Endothelial cell of umbilical vein (primary cell): ENCODE measurements at regions not wholly inside any gene's neighbourhood (a gene's known extent, or its start where the extent isn't known, plus 50 kb on each side); places are given as distances from the start of the nearest gene placed in this dataset.

Experiments
- BruUV-seq: library from RNA; stranded (reverse); fragments of 400-500 nt; replicated peaks from 2 replicates; lab custom pipeline; 2021; lab: Mats Ljungman, UMichigan
- CTCF ChIA-PET: fragments of 300-600, 350-600 bp; sonication (Branson Sonifier 250); formaldehyde crosslinking; loops from one replicate; lab custom pipeline; 2021; ENCODE audit warnings: antibody characterized with exemption, inconsistent platforms; lab: Charles Lee
- POLR2A ChIA-PET: fragments of 300-600, 350-600 bp; sonication (Branson Sonifier 250); formaldehyde crosslinking; loops from one replicate; lab custom pipeline; 2021; ENCODE audit warnings: antibody characterized with exemption, inconsistent platforms; lab: Charles Lee
- DNase-seq: peaks from one replicate; pipeline ENCODE4 v3.0.0-alpha.2; 2011; ENCODE audit warnings: low read depth, low spot score
- FAIRE-seq: peaks from 2 replicates; lab custom pipeline; 2011; peaks lifted over from hg19 to GRCh38; lab: Jason Lieb, UNC
- H2AFZ ChIP-seq: 2 replicates; pipeline ENCODE4 v1.6.0; 2012; ENCODE audit warnings: low read depth, low read length, control low read depth, inconsistent platforms
- H3K27ac ChIP-seq: 2 replicates; pipeline ENCODE4 v1.5.1; 2011; ENCODE audit warnings: low read depth, mild to moderate bottlenecking, control low read depth, low read length, moderate library complexity; ENCODE audit not compliant: insufficient read depth
- H3K27me3 ChIP-seq, 2 experiments: 2 replicates each; pipeline versions ENCODE4 v1.6.0 to v1.6.1; 2011; ENCODE audit warnings: low read length in 2 of 2, mixed read lengths in 1 of 2; ENCODE audit not compliant: control insufficient read depth in 2 of 2, insufficient read depth in 2 of 2
- H3K36me3 ChIP-seq, 2 experiments: 2 replicates in 1 of 2; 3 replicates in 1 of 2; pipeline ENCODE4 v1.5.1; 2011; ENCODE audit warnings: low read length in 2 of 2, mild to moderate bottlenecking in 1 of 2, moderate library complexity in 1 of 2; ENCODE audit not compliant: control insufficient read depth in 2 of 2, insufficient read depth in 2 of 2; ENCODE audit errors: extremely low read depth in 1 of 2
- H3K4me1 ChIP-seq: 3 replicates; pipeline ENCODE4 v1.5.1; 2011; ENCODE audit warnings: mild to moderate bottlenecking, low read length; ENCODE audit not compliant: control insufficient read depth, insufficient read depth; ENCODE audit errors: extremely low read depth
- H3K4me2 ChIP-seq: 2 replicates; pipeline ENCODE4 v1.6.1; 2011; ENCODE audit warnings: low read length, control low read depth, mixed read lengths; ENCODE audit not compliant: insufficient read depth
- H3K4me3 ChIP-seq, 3 experiments: fragments of 200-600 bp in 1 of 3; sonication (generic), shearing (Covaris generic) in 1 of 3; replicated peaks in 1 of 3; 2 replicates each; pipeline ENCODE4 v1.5.1; 2011 to 2016; ENCODE audit warnings: control low read depth in 3 of 3, low read length in 3 of 3, mild to moderate bottlenecking in 2 of 3, inconsistent platforms in 1 of 3, low read depth in 1 of 3, moderate library complexity in 1 of 3; ENCODE audit not compliant: insufficient read depth in 1 of 3
- H3K79me2 ChIP-seq: 2 replicates; pipeline ENCODE4 v1.6.0; 2012; ENCODE audit warnings: low read length, inconsistent platforms; ENCODE audit not compliant: control insufficient read depth, insufficient read depth
- H3K9ac ChIP-seq: replicated peaks from 2 replicates; pipeline ENCODE3; 2011; ENCODE audit warnings: low read length, control low read depth; ENCODE audit not compliant: insufficient read depth; ENCODE audit errors: extremely low read depth
- H3K9me1 ChIP-seq: replicated peaks from 3 replicates; pipeline ENCODE4 v1.6.0; 2011; ENCODE audit warnings: mild to moderate bottlenecking, low read length; ENCODE audit not compliant: control insufficient read depth, insufficient read depth; ENCODE audit errors: extremely low read depth
- H3K9me3 ChIP-seq: replicated peaks from 2 replicates; pipeline ENCODE4 v1.5.1; 2012; ENCODE audit warnings: low read length, inconsistent platforms; ENCODE audit not compliant: control insufficient read depth, insufficient read depth
- H4K20me1 ChIP-seq: replicated peaks from 2 replicates; pipeline ENCODE3; 2011; ENCODE audit warnings: mild to moderate bottlenecking, low read length; ENCODE audit not compliant: control insufficient read depth, insufficient read depth; ENCODE audit errors: extremely low read depth
- CTCF ChIP-seq, 2 donors: IDR thresholded peaks; 1 replicate in 1 of 2; 2 replicates in 1 of 2; pipeline ENCODE4 v1.5.1; 2011; ENCODE audit warnings: low read length in 2 of 2, mild to moderate bottlenecking in 2 of 2, moderate library complexity in 2 of 2, control low read depth in 1 of 2, inconsistent platforms in 1 of 2, low read depth in 1 of 2; ENCODE audit not compliant: insufficient read depth in 1 of 2; ENCODE audit errors: extremely low read depth in 1 of 2
- EZH2 ChIP-seq: IDR thresholded peaks from 2 replicates; pipeline ENCODE4 v1.6.1; 2012; ENCODE audit warnings: borderline replicate concordance, low read depth, mild to moderate bottlenecking, moderate library complexity, low read length, inconsistent platforms; ENCODE audit not compliant: severe bottlenecking
- FOS ChIP-seq: IDR thresholded peaks from 2 replicates; pipeline ENCODE4 v1.6.1; 2011; ENCODE audit warnings: mild to moderate bottlenecking, low read length, moderate library complexity, borderline replicate concordance; ENCODE audit not compliant: insufficient read depth
- GATA2 ChIP-seq: IDR thresholded peaks from 2 replicates; pipeline ENCODE4 v1.7.0; 2011; ENCODE audit warnings: low read depth, mild to moderate bottlenecking, moderate library complexity, mixed read lengths, low read length; ENCODE audit not compliant: insufficient read length, insufficient read depth
- JUN ChIP-seq: IDR thresholded peaks from 2 replicates; pipeline ENCODE4 v1.6.1; 2011; ENCODE audit warnings: borderline replicate concordance, low read depth; ENCODE audit not compliant: insufficient read length, insufficient read depth
- MAX ChIP-seq: IDR thresholded peaks from 2 replicates; pipeline ENCODE4 v1.6.1; 2011; ENCODE audit not compliant: insufficient read depth, insufficient read length
- MYC ChIP-seq: IDR thresholded peaks from one replicate; pipeline ENCODE4 v1.6.1; 2011; ENCODE audit warnings: mild to moderate bottlenecking, low read depth, low read length
- POLR2A ChIP-seq: IDR thresholded peaks from 2 replicates; pipeline ENCODE4 v1.6.1; 2012; ENCODE audit warnings: low read depth, mild to moderate bottlenecking, control low read depth, low read length
- POLR2AphosphoS5 ChIP-seq: IDR thresholded peaks from 2 replicates; pipeline ENCODE4 v1.6.1; 2012; ENCODE audit warnings: low read depth, mild to moderate bottlenecking, control low read depth, low read length, moderate library complexity; ENCODE audit not compliant: insufficient read depth
- dilution Hi-C: fragments of 300-500 bp; cut with MboI; formaldehyde crosslinking; loops from one replicate; pipeline ENCODE4 v1.15.0; 2019; ENCODE audit warnings: low sequenced_read_pairs; ENCODE audit not compliant: extremely low pct_ligation_motif_present
- intact Hi-C: fragments of 100-400 bp; cut with micrococcal nuclease; formaldehyde crosslinking; loops from one replicate; pipeline ENCODE4 v1.10.0; 2022

- Histone ChIP-seq H3K9ac (no peak overlapping the region), H2AFZ (no peak overlapping the region), H3K4me3 (no peak overlapping the region), H3K79me2 (no peaks in the 10 kb centered on the region), H3K4me1 (no peaks in the 10 kb centered on the region), H3K9me1 (no peaks in the 10 kb centered on the region), H3K27me3 (no peaks in the 10 kb centered on the region), H3K9me3 (no peaks in the 10 kb centered on the region), H3K4me2 (no peak overlapping the region), H4K20me1 (no peaks in the 10 kb centered on the region), H3K36me3 (no peaks in the 10 kb centered on the region), H3K27ac (no peak overlapping the region)
- DNase-seq (no peak), FAIRE-seq (no peak)
- TF ChIP-seq CTCF (IDR thresholded peaks at IDR 0.05; ENCODE audit: extremely low read depth in 1 of 2, insufficient read depth in 1 of 2, low read depth in 1 of 2, low read length in 2 of 2), result no peak
- TF ChIP-seq EZH2, result no peak
- no TSS peak for BruUV-seq
- intact Hi-C loops, result no loop called here
- dilution Hi-C loops, result no loop called here
- CTCF ChIA-PET, result no interaction called here
- POLR2A ChIA-PET, result no interaction called here
Observed at GRCh38 chr10:85413570-85413969, 953.0 kb downstream of the GRID1 start.

GRCh38 chr10:85420501-85421191 is 945.9 kb downstream of the GRID1 start:
- H2AFZ ChIP-seq, result no peak overlapping the region
- CTCF ChIA-PET, result no interaction called here
- FAIRE-seq (no peak), DNase-seq (no peak)
- H3K4me2 ChIP-seq, result no peak overlapping the region
- no peak overlapping the region for H3K4me3 ChIP-seq
- H3K36me3 ChIP-seq, result no peaks in the 10 kb centered on the region
- no TSS peak for BruUV-seq
- no peaks in the 10 kb centered on the region for H3K27me3 ChIP-seq
- TF ChIP-seq CTCF (IDR thresholded peaks at IDR 0.05; ENCODE audit: extremely low read depth in 1 of 2, insufficient read depth in 1 of 2, low read depth in 1 of 2, low read length in 2 of 2) (no peak), EZH2 (no peak), MAX (no peak), MYC (no peak), JUN (no peak), POLR2AphosphoS5 (no peak), POLR2A (no peak), GATA2 (no peak), FOS (no peak)
- no peaks in the 10 kb centered on the region for H3K79me2 ChIP-seq
- POLR2A ChIA-PET, result no interaction called here
- dilution Hi-C loops, result no loop called here
- H4K20me1 ChIP-seq, result no peaks in the 10 kb centered on the region
- H3K9ac ChIP-seq, result no peak overlapping the region
- H3K9me1 ChIP-seq, result no peaks in the 10 kb centered on the region
- no peak overlapping the region for H3K27ac ChIP-seq
- no peaks in the 10 kb centered on the region for H3K4me1 ChIP-seq
- intact Hi-C loops, result no loop called here
- H3K9me3 ChIP-seq, result no peaks in the 10 kb centered on the region
